ENCODE measurements at regions not wholly inside any gene's neighbourhood (a gene's known extent, or its start where the extent isn't known, plus 50 kb on each side); places are given as distances from the start of the nearest gene placed in this dataset.

GRCh38 chr18:5747678-5748077 lies 147.6 kb downstream of the TMEM200C start:
- no peak overlapping the region for H3K4me3 ChIP-seq (ENCODE audit: low read depth, low read length)
- DNase-seq (ENCODE audit: low read depth) = no peak
- TF ChIP-seq CTCF (IDR thresholded peaks at IDR 0.05; ENCODE audit: insufficient read depth, low read depth, low read length) = no peak

GRCh38 chr18:5746844-5747243 lies 148.5 kb downstream of the TMEM200C start:
- no peak for TF ChIP-seq CTCF (IDR thresholded peaks at IDR 0.05; ENCODE audit: insufficient read depth, low read depth, low read length)
- H3K4me3 ChIP-seq (ENCODE audit: low read depth, low read length) = no peak overlapping the region
- DNase-seq (ENCODE audit: low read depth) = no peak

- no peak overlapping the region for H3K4me3 ChIP-seq (ENCODE audit: low read depth, low read length)
- no peak for DNase-seq (ENCODE audit: low read depth)
- TF ChIP-seq CTCF (IDR thresholded peaks at IDR 0.05; ENCODE audit: insufficient read depth, low read depth, low read length) = no peak
Measured at GRCh38 chr18:5744659-5745058, 150.7 kb downstream of the TMEM200C start.

- TF ChIP-seq CTCF (IDR thresholded peaks at IDR 0.05; ENCODE audit: insufficient read depth, low read depth, low read length) = no peak
- DNase-seq (ENCODE audit: low read depth) = no peak
- no peak overlapping the region for H3K4me3 ChIP-seq (ENCODE audit: low read depth, low read length)
Measured at GRCh38 chr18:5738526-5738925, 156.8 kb downstream of the TMEM200C start.

GRCh38 chr18:5732318-5732717 lies 163.0 kb downstream of the TMEM200C start:
- TF ChIP-seq CTCF (IDR thresholded peaks at IDR 0.05; ENCODE audit: insufficient read depth, low read depth, low read length) = no peak
- DNase-seq (ENCODE audit: low read depth) = no peak
- no peak overlapping the region for H3K4me3 ChIP-seq (ENCODE audit: low read depth, low read length)

- no peak for DNase-seq (ENCODE audit: low read depth)
- H3K4me3 ChIP-seq (ENCODE audit: low read depth, low read length) = no peak overlapping the region
- TF ChIP-seq CTCF (IDR thresholded peaks at IDR 0.05; ENCODE audit: insufficient read depth, low read depth, low read length) = no peak
Measured at GRCh38 chr18:5729983-5730699, 165.2 kb downstream of the TMEM200C start.

- DNase-seq (ENCODE audit: low read depth) = no peak
- TF ChIP-seq CTCF (IDR thresholded peaks at IDR 0.05; ENCODE audit: insufficient read depth, low read depth, low read length) = no peak
- H3K4me3 ChIP-seq (ENCODE audit: low read depth, low read length) = no peak overlapping the region
Measured at GRCh38 chr18:5728531-5728930, 166.8 kb downstream of the TMEM200C start.

Measured in fibroblast of villous mesenchyme (primary cell).